ENCODE measurements at regions not wholly inside any gene's neighbourhood (a gene's known extent, or its start where the extent isn't known, plus 50 kb on each side); places are given as distances from the start of the nearest gene placed in this dataset.
"Not testable (repeated sequence)": the region's sequence is repeated elsewhere in the genome, so short reads cannot be mapped to it uniquely, and the experiment has no call there.

DNA sequence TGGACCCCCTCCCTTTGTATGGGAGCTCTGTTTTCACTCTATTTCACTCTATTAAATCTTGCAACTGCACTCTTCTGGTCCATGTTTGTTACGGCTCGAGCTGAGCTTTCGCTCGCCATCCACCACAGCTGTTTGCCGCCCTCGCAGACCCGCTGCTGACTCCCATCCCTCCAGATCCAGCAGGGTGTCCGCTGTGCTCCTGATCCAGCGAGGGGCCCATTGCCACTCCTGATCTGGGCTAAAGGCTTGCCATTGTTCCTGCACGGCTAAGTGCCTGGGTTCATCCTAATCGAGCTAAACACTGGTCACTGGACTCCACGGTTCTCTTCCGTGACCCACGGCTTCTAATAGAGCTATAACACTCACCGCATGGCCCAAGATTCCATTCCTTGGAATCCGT is 125.9 kb upstream of the PDE1A start:
- H3K9me2 ChIP-seq (ENCODE audit: insufficient read depth, low read length); H3K27me3 ChIP-seq (ENCODE audit: insufficient read depth, low read depth, low read length); H4K20me1 ChIP-seq (ENCODE audit: insufficient read depth); H3K4me3 ChIP-seq (ENCODE audit: low read length); H3F3A ChIP-seq (ENCODE audit: insufficient read depth, low read length, poor library complexity, severe bottlenecking); H3K79me2 ChIP-seq (replicated peaks; ENCODE audit: insufficient read depth, low read length); H2AFZ ChIP-seq (ENCODE audit: low read depth, low read length); H3K27ac ChIP-seq (ENCODE audit: low read length); H3K36me3 ChIP-seq (ENCODE audit: insufficient read depth, low read length); H3K4me2 ChIP-seq (ENCODE audit: low read length); H3K9me3 ChIP-seq (ENCODE audit: low read length); H3K9ac ChIP-seq (ENCODE audit: low read length): not testable (repeated sequence)

DNA sequence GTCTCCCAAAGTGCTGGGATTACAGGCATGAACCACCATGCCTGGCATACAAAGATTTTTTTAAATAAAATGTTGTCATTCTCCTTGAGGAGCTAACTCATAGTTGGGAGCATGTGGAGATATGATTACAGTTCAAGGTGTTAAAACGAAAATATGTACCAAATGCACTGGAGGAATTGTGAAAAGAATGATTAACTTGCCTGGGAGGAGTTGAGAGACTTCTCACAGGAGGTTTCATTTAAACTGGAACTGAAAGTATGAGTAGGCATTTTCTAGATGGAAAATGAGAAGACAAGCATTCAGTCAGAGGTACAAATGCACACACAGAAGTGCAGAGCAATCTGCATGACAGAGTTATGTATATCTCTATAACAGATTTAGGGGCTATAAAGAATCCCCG is 126.6 kb upstream of the PDE1A start:
- Histone ChIP-seq H3K9me3 (ENCODE audit: low read length) (no peaks in the 10 kb centered on the region), H4K20me1 (ENCODE audit: insufficient read depth) (no peaks in the 10 kb centered on the region), H3K4me3 (ENCODE audit: low read length) (no peak overlapping the region), H3F3A (ENCODE audit: insufficient read depth, low read length, poor library complexity, severe bottlenecking) (no peaks in the 10 kb centered on the region), H3K79me2 (replicated peaks; ENCODE audit: insufficient read depth, low read length) (no peaks in the 10 kb centered on the region), H3K9ac (ENCODE audit: low read length) (no peak overlapping the region), H3K27ac (ENCODE audit: low read length) (no peak overlapping the region), H3K36me3 (ENCODE audit: insufficient read depth, low read length) (no peaks in the 10 kb centered on the region), H3K4me2 (ENCODE audit: low read length) (no peak overlapping the region), H3K27me3 (ENCODE audit: insufficient read depth, low read depth, low read length) (no peaks in the 10 kb centered on the region), H2AFZ (ENCODE audit: low read depth, low read length) (no peak overlapping the region), H3K9me2 (ENCODE audit: insufficient read depth, low read length) (no peaks in the 10 kb centered on the region)
- no peak for TF ChIP-seq TAF1 (IDR thresholded peaks at IDR 0.05; ENCODE audit: low read depth)
- TF ChIP-seq RAD21 (conservative IDR thresholded peaks at IDR 0.05), result no peak

DNA sequence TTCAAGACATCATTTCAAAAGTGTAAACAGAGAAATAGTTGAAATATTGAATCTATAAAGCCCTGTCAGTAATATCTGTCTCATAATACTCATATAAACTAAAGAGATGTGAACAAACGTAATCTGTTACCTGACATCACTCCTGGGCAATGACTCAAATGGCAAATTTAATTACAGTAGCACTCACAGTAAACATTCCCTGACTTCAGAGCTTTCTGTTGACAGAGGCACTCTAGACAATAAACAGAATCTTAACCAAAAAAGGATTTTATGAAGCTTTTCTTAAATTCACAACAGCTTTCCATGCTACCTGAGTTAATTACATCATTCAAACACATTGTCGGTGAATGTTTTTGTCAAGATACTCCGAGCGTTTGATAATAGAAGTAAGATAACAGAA is 128.1 kb upstream of the PDE1A start:
- Histone ChIP-seq H3K4me2 (ENCODE audit: low read length) (no peak overlapping the region), H4K20me1 (ENCODE audit: insufficient read depth) (no peaks in the 10 kb centered on the region), H3K27me3 (ENCODE audit: insufficient read depth, low read depth, low read length) (no peaks in the 10 kb centered on the region), H3K27ac (ENCODE audit: low read length) (no peak overlapping the region), H3K79me2 (replicated peaks; ENCODE audit: insufficient read depth, low read length) (no peaks in the 10 kb centered on the region), H3K9ac (ENCODE audit: low read length) (no peak overlapping the region), H3K36me3 (ENCODE audit: insufficient read depth, low read length) (no peaks in the 10 kb centered on the region), H2AFZ (ENCODE audit: low read depth, low read length) (no peak overlapping the region), H3K9me2 (ENCODE audit: insufficient read depth, low read length) (no peaks in the 10 kb centered on the region), H3K4me3 (ENCODE audit: low read length) (no peak overlapping the region), H3F3A (ENCODE audit: insufficient read depth, low read length, poor library complexity, severe bottlenecking) (peaks cover 4% of the 10 kb centered on the region), H3K9me3 (ENCODE audit: low read length) (no peaks in the 10 kb centered on the region)
- TF ChIP-seq, protein P1, sequence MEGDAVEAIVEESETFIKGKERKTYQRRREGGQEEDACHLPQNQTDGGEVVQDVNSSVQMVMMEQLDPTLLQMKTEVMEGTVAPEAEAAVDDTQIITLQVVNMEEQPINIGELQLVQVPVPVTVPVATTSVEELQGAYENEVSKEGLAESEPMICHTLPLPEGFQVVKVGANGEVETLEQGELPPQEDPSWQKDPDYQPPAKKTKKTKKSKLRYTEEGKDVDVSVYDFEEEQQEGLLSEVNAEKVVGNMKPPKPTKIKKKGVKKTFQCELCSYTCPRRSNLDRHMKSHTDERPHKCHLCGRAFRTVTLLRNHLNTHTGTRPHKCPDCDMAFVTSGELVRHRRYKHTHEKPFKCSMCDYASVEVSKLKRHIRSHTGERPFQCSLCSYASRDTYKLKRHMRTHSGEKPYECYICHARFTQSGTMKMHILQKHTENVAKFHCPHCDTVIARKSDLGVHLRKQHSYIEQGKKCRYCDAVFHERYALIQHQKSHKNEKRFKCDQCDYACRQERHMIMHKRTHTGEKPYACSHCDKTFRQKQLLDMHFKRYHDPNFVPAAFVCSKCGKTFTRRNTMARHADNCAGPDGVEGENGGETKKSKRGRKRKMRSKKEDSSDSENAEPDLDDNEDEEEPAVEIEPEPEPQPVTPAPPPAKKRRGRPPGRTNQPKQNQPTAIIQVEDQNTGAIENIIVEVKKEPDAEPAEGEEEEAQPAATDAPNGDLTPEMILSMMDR (IDR thresholded peaks at IDR 0.05; ENCODE audit: poor library complexity, severe bottlenecking), result no peak
- TF ChIP-seq SMC3 (conservative IDR thresholded peaks at IDR 0.05; ENCODE audit: poor library complexity) (no peak), RAD21 (conservative IDR thresholded peaks at IDR 0.05) (no peak), TAF1 (IDR thresholded peaks at IDR 0.05; ENCODE audit: low read depth) (no peak), MXI1 (conservative IDR thresholded peaks at IDR 0.05; ENCODE audit: poor library complexity, severe bottlenecking) (no peak), POLR2AphosphoS5 (IDR thresholded peaks at IDR 0.05) (no peak), EP300 (conservative IDR thresholded peaks at IDR 0.05; ENCODE audit: poor library complexity, severe bottlenecking) (no peak)
- TF ChIP-seq, protein P2, sequence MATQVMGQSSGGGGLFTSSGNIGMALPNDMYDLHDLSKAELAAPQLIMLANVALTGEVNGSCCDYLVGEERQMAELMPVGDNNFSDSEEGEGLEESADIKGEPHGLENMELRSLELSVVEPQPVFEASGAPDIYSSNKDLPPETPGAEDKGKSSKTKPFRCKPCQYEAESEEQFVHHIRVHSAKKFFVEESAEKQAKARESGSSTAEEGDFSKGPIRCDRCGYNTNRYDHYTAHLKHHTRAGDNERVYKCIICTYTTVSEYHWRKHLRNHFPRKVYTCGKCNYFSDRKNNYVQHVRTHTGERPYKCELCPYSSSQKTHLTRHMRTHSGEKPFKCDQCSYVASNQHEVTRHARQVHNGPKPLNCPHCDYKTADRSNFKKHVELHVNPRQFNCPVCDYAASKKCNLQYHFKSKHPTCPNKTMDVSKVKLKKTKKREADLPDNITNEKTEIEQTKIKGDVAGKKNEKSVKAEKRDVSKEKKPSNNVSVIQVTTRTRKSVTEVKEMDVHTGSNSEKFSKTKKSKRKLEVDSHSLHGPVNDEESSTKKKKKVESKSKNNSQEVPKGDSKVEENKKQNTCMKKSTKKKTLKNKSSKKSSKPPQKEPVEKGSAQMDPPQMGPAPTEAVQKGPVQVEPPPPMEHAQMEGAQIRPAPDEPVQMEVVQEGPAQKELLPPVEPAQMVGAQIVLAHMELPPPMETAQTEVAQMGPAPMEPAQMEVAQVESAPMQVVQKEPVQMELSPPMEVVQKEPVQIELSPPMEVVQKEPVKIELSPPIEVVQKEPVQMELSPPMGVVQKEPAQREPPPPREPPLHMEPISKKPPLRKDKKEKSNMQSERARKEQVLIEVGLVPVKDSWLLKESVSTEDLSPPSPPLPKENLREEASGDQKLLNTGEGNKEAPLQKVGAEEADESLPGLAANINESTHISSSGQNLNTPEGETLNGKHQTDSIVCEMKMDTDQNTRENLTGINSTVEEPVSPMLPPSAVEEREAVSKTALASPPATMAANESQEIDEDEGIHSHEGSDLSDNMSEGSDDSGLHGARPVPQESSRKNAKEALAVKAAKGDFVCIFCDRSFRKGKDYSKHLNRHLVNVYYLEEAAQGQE (IDR thresholded peaks at IDR 0.05; ENCODE audit: borderline replicate concordance), result no peak

Measured in neural cell (in vitro differentiated cells).